ENCODE measurements at regions not wholly inside any gene's neighbourhood (a gene's known extent, or its start where the extent isn't known, plus 50 kb on each side); places are given as distances from the start of the nearest gene placed in this dataset.

DNA sequence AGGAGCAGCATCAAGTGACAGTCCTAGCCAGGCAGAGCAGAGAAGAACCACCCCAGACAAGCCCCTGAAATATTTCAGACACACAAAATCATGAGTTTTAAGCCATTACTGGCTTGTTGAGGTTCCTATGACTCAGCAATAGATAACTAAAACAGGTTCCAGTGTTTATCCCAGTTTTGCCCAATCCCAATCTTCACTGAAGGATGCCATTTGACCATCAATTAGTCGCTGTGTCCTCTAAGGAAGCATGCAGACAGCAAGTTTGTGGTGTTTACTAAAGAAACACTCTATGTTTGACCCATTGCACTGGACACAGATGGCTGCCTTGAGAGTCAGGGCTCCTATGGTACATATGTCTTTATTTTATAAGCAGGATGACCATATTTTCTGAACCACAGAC lies 186.7 kb downstream of the SYK start:
- TF ChIP-seq, protein P1, sequence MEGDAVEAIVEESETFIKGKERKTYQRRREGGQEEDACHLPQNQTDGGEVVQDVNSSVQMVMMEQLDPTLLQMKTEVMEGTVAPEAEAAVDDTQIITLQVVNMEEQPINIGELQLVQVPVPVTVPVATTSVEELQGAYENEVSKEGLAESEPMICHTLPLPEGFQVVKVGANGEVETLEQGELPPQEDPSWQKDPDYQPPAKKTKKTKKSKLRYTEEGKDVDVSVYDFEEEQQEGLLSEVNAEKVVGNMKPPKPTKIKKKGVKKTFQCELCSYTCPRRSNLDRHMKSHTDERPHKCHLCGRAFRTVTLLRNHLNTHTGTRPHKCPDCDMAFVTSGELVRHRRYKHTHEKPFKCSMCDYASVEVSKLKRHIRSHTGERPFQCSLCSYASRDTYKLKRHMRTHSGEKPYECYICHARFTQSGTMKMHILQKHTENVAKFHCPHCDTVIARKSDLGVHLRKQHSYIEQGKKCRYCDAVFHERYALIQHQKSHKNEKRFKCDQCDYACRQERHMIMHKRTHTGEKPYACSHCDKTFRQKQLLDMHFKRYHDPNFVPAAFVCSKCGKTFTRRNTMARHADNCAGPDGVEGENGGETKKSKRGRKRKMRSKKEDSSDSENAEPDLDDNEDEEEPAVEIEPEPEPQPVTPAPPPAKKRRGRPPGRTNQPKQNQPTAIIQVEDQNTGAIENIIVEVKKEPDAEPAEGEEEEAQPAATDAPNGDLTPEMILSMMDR (IDR thresholded peaks at IDR 0.05 in 8 of 11, conservative IDR thresholded peaks at IDR 0.05 in 3 of 11): no peak
- TF ChIP-seq POLR2A (IDR thresholded peaks at IDR 0.05): no peak
